Tibial nerve (tissue), 4 donors: ENCODE measurements at regions not wholly inside any gene's neighbourhood (a gene's known extent, or its start where the extent isn't known, plus 50 kb on each side); places are given as distances from the start of the nearest gene placed in this dataset.

Experiments used
- DNase-seq, 2 donors: peaks; one replicate each; pipeline ENCODE4 v3.0.0-alpha.2; 2019; ENCODE audit warnings: low spot score in 2 of 2
- H3K27ac ChIP-seq, 4 donors: fragments of 200-600 bp; sonication (generic) in 3 of 4; one replicate each; pipeline ENCODE4 v1.5.1; 2017 to 2019; ENCODE audit warnings: mild to moderate bottlenecking in 1 of 4
- H3K27me3 ChIP-seq, 2 donors: fragments of 200-600 bp; sonication (generic) in 1 of 2; one replicate each; pipeline versions ENCODE4 v1.5.1 to v1.6.0; 2017 to 2019
- H3K36me3 ChIP-seq, 3 donors: fragments of 200-600 bp; sonication (generic); one replicate each; pipeline ENCODE4 v1.5.1; 2018 to 2019
- H3K4me1 ChIP-seq, 4 donors: fragments of 200-600 bp; sonication (generic) in 3 of 4; one replicate each; pipeline ENCODE4 v1.5.1; 2017 to 2019
- H3K4me3 ChIP-seq, 4 donors: fragments of 200-600 bp; sonication (generic) in 3 of 4; one replicate each; pipeline ENCODE4 v1.5.1; 2017 to 2019; ENCODE audit warnings: mild to moderate bottlenecking in 1 of 4, moderate library complexity in 1 of 4
- H3K9me3 ChIP-seq, 4 donors: fragments of 200-600 bp; sonication (generic) in 3 of 4; one replicate each; pipeline ENCODE4 v1.5.1; 2017 to 2019
- EP300 ChIP-seq, 2 donors: sonication (generic); formaldehyde crosslinking; IDR thresholded peaks; one replicate each; pipeline ENCODE4 v1.6.1; 2017; ENCODE audit warnings: antibody characterized with exemption in 2 of 2, mild to moderate bottlenecking in 1 of 2
- POLR2A ChIP-seq, 2 donors: fragments of 450-650 bp; IDR thresholded peaks; one replicate each; pipeline ENCODE4 v1.6.1; 2017; ENCODE audit warnings: antibody characterized with exemption in 2 of 2, mild to moderate bottlenecking in 2 of 2, moderate library complexity in 2 of 2
- WGBS, 2 donors: methylation state at CpG; one replicate each; pipeline ENCODE4 v1.1.5; 2018; 5-methylcytosine and 5-hydroxymethylcytosine counted together
- TF ChIP-seq, protein P1 (sequence below), 5 experiments: fragments of 200-600 bp in 3 of 5; fragments of 450-650 bp in 2 of 5; sonication (generic) in 3 of 5; IDR thresholded peaks; one replicate each; pipeline ENCODE4 v1.5.1; 2016 to 2019; ENCODE audit warnings: antibody characterized with exemption in 5 of 5, mild to moderate bottlenecking in 3 of 5, moderate library complexity in 2 of 5

DNA sequence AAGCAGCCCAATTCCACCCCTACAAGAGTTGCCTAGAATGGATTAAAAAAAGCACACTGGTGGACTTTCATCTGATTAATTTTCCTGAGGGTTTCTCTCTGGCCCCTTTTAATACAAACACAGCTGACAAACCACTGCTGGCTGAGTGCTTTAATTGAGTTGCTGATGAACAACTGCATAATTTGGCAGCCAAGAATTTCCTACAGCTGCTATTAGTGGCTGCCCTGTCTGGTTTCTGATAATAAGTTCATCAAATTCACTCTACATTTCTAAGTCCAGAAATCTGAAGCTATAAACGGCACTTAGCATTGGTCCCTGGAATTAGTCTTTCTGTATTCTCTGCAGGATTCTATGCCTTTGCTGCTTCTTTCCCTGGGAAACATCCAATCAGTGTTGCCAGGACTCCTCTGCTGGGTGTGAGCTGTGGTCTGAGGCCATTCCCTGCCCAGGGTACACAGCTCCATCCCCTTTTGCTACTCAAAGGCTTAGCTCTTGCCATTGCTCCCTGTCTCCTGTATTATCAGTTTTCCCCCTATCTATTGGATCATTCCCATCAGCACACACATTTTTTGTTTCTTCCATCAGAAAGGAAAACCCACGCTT is 110.6 kb downstream of the LSM5 start:
- H3K4me1 ChIP-seq = no peaks in the 10 kb centered on the region
- no peaks in the 10 kb centered on the region for H3K27me3 ChIP-seq
- H3K27ac ChIP-seq = no peak overlapping the region
- DNase-seq = no peak
- no peak for TF ChIP-seq POLR2A (IDR thresholded peaks at IDR 0.05)
- TF ChIP-seq EP300 (IDR thresholded peaks at IDR 0.05) = no peak
- TF ChIP-seq, protein P1, sequence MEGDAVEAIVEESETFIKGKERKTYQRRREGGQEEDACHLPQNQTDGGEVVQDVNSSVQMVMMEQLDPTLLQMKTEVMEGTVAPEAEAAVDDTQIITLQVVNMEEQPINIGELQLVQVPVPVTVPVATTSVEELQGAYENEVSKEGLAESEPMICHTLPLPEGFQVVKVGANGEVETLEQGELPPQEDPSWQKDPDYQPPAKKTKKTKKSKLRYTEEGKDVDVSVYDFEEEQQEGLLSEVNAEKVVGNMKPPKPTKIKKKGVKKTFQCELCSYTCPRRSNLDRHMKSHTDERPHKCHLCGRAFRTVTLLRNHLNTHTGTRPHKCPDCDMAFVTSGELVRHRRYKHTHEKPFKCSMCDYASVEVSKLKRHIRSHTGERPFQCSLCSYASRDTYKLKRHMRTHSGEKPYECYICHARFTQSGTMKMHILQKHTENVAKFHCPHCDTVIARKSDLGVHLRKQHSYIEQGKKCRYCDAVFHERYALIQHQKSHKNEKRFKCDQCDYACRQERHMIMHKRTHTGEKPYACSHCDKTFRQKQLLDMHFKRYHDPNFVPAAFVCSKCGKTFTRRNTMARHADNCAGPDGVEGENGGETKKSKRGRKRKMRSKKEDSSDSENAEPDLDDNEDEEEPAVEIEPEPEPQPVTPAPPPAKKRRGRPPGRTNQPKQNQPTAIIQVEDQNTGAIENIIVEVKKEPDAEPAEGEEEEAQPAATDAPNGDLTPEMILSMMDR (IDR thresholded peaks at IDR 0.05) = no peak
- H3K36me3 ChIP-seq = no peaks in the 10 kb centered on the region
- H3K9me3 ChIP-seq = no peaks in the 10 kb centered on the region
- 51 to 70% methylated on average over 2 of the region's 2 CpGs for WGBS, 2 donors
- H3K4me3 ChIP-seq = no peak overlapping the region

DNA sequence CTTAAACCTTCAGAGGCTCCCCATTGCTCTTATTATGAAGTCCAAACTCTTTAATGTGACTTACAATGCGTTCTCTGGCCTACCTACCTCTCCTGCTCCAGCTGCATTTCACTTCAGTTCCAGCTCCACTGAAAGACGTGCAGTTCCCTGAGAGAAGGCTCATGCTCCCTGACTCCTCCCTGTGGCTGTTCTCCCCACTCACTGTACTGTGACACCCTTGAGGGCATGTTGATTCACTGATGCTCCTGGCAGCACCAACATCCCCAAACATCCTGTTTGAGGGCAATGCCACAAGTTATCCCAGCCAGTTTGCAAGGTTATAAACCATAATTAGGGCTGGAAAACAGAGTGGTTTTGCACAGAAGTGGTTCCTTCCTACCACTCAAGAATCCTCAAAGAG is 111.2 kb downstream of the LSM5 start:
- Histone ChIP-seq H3K36me3 (no peaks in the 10 kb centered on the region), H3K4me3 (no peak overlapping the region), H3K9me3 (no peaks in the 10 kb centered on the region), H3K4me1 (no peaks in the 10 kb centered on the region), H3K27me3 (no peaks in the 10 kb centered on the region), H3K27ac (no peak overlapping the region)
- DNase-seq = no peak
- TF ChIP-seq POLR2A (IDR thresholded peaks at IDR 0.05) = no peak
- no peak for TF ChIP-seq EP300 (IDR thresholded peaks at IDR 0.05)
- TF ChIP-seq, protein P1 (IDR thresholded peaks at IDR 0.05) = no peak
- WGBS, 2 donors = 46 to 49% methylated on average over 2 of the region's 2 CpGs

DNA sequence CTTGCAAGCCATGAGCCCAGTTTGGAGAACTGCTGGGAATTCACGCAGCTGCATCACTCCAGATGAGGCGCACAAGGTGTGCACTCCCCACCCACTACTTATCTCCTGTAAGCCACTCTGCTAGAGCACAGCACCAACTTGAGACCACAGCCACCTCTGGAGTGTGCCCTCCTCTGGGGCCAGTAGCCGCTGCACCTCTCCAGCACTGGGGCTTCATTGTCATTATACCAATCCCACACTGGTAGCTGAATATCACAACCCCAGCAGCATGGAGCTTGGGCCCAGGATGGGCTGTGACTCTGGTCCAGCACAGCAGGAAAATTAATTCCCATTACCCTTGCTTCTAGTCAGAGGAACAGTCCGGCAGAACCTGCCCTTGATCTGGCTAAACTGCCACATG is 125.6 kb downstream of the LSM5 start:
- no peak for TF ChIP-seq POLR2A (IDR thresholded peaks at IDR 0.05)
- TF ChIP-seq, protein P1 (IDR thresholded peaks at IDR 0.05) = no peak
- no peak for TF ChIP-seq EP300 (IDR thresholded peaks at IDR 0.05)
- Histone ChIP-seq H3K4me3 (no peak overlapping the region), H3K9me3 (peaks cover 0 to 18% (median 3%) of the 10 kb centered on the region in 4 donors), H3K4me1 (no peaks in the 10 kb centered on the region), H3K27ac (no peak overlapping the region), H3K27me3 (no peaks in the 10 kb centered on the region), H3K36me3 (no peaks in the 10 kb centered on the region)
- 93% methylated on average over 4 of the region's 4 CpGs for WGBS, 2 donors
- DNase-seq = no peak

DNA sequence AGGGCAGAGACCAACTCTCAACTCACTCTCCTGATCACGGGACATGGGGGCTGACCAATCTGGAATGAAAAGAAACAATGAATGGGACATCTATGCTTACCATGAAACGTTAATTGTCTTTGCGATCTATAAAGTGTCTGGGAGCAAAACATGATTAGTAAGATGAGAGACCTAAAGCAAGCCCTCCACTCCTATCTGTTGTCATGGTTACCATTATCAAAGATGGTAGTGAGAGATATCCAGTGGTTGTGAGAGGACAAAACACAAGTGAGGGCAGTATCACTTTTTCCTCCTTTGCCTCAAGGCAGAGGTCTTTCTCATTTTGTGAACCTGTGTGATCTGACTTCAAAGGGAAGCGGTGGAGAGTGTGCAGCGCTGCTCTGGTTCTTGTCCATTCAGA is 130.1 kb downstream of the LSM5 start:
- no peak overlapping the region for H3K27ac ChIP-seq
- no peaks in the 10 kb centered on the region for H3K36me3 ChIP-seq
- H3K4me3 ChIP-seq = no peak overlapping the region
- 82 to 95% methylated on average over 5 of the region's 5 CpGs for WGBS, 2 donors
- no peaks in the 10 kb centered on the region for H3K4me1 ChIP-seq
- no peak for TF ChIP-seq EP300 (IDR thresholded peaks at IDR 0.05)
- H3K27me3 ChIP-seq = no peaks in the 10 kb centered on the region
- H3K9me3 ChIP-seq = no peaks in the 10 kb centered on the region
- DNase-seq = no peak

DNA sequence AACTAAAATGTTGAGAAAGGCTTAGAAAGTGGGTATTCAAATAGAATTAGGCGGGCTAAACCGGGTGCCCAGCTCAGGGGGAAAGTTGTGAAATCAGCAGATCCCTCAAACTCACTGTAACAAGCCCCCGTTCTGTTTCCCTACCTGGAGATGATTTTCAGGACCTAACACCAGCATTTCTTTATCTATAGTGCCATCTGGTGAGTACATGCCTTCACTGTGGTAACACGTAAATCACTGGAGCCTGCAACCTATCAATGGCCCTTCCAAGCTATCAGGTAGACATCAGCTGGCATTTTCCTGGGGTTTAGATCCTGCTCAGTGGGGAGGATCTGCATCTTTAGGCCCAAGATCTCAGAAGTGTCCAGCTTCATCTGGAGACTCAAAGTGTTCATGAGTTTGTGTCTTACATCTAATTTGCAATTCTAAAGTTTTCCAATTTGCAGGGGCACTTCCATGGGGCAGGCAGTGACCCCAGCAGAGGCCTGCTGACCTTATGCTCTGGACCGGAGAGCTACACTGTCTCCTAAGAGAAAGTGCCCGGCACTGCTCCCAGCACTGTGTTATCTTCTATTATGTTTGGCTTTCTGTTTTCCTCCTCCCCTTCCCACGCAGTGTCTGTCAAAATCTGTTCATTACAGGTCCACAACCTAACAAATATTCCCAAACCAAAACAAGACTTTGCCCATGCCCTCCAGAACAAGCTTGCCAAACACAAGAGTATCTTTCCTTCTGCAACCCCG is 132.5 kb downstream of the LSM5 start:
- Histone ChIP-seq H3K9me3 (no peaks in the 10 kb centered on the region), H3K27me3 (no peaks in the 10 kb centered on the region), H3K27ac (no peak overlapping the region), H3K4me3 (no peak overlapping the region), H3K36me3 (no peaks in the 10 kb centered on the region), H3K4me1 (no peaks in the 10 kb centered on the region)
- WGBS, 2 donors = 40 to 42% methylated on average over 8 of the region's 8 CpGs
- TF ChIP-seq, protein P1 (IDR thresholded peaks at IDR 0.05) = peak in 1 of 5 experiments; percentile 19
- no peak for TF ChIP-seq EP300 (IDR thresholded peaks at IDR 0.05)
- no peak for DNase-seq
